ENCODE measurements at regions not wholly inside any gene's neighbourhood (a gene's known extent, or its start where the extent isn't known, plus 50 kb on each side); places are given as distances from the start of the nearest gene placed in this dataset.
"Not testable (repeated sequence)": the region's sequence is repeated elsewhere in the genome, so short reads cannot be mapped to it uniquely, and the experiment has no call there.

- Histone ChIP-seq H2BK5ac (ENCODE audit: low read depth, low read length, poor library complexity) (no peak overlapping the region), H3K36me3 (ENCODE audit: control insufficient read depth in 1 of 2, insufficient read depth in 2 of 2, low read length in 2 of 2) (no peaks in the 10 kb centered on the region), H3K79me1 (ENCODE audit: low read length) (no peaks in the 10 kb centered on the region), H4K12ac (ENCODE audit: low read depth, low read length) (no peak overlapping the region), H2BK12ac (ENCODE audit: low read length) (no peak overlapping the region), H2BK120ac (ENCODE audit: insufficient read depth, low read length, poor library complexity) (no peak overlapping the region), H3K9ac (ENCODE audit: low read length) (no peak overlapping the region), H3K4me1 (ENCODE audit: control insufficient read depth in 1 of 2, insufficient read depth in 2 of 2, low read length in 2 of 2) (peaks cover 0 to 2% of the 10 kb centered on the region in 2 experiments), H3K4me3 (ENCODE audit: low read depth, low read length) (no peak overlapping the region), H3K14ac (ENCODE audit: low read length) (no peak overlapping the region), H2AFZ (ENCODE audit: insufficient read depth, low read length, poor library complexity) (no peak overlapping the region), H3K27ac (ENCODE audit: low read depth, low read length) (no peak overlapping the region), H3K4me2 (ENCODE audit: low read length) (no peak overlapping the region), H3K27me3 (ENCODE audit: insufficient read depth, low read length) (no peaks in the 10 kb centered on the region), H3K9me3 (ENCODE audit: insufficient read depth, low read depth, low read length) (no peaks in the 10 kb centered on the region), H4K91ac (ENCODE audit: low read depth, low read length) (no peak overlapping the region), H3K18ac (ENCODE audit: low read length) (no peak overlapping the region), H3K4ac (ENCODE audit: low read depth, low read length) (no peak overlapping the region), H4K8ac (ENCODE audit: low read depth, low read length) (no peak overlapping the region), H2AK5ac (ENCODE audit: low read length) (no peak overlapping the region), H3K23ac (ENCODE audit: low read length) (no peak overlapping the region), H3K79me2 (ENCODE audit: control insufficient read depth, insufficient read depth, low read length, poor library complexity) (no peaks in the 10 kb centered on the region)
- no peak for DNase-seq
- WGBS (ENCODE audit: extremely low coverage, insufficient coverage, insufficient read length): no CpG with 5 or more reads among the region's 1 CpG
Measured at GRCh38 chr4:26255989-26256388, 64.8 kb upstream of the RBPJ start.

GRCh38 chr4:26257444-26257843, 63.4 kb upstream of the RBPJ start:
- not testable (repeated sequence) for H3K14ac ChIP-seq (ENCODE audit: low read length); H3K4me2 ChIP-seq (ENCODE audit: low read length); H4K12ac ChIP-seq (ENCODE audit: low read depth, low read length); H3K9ac ChIP-seq (ENCODE audit: low read length); H3K27me3 ChIP-seq (ENCODE audit: insufficient read depth, low read length); H3K79me1 ChIP-seq (ENCODE audit: low read length); H4K91ac ChIP-seq (ENCODE audit: low read depth, low read length); H3K18ac ChIP-seq (ENCODE audit: low read length); H3K4me1 ChIP-seq (ENCODE audit: control insufficient read depth in 1 of 2, insufficient read depth in 2 of 2, low read length in 2 of 2); H3K79me2 ChIP-seq (ENCODE audit: control insufficient read depth, insufficient read depth, low read length, poor library complexity); H2AFZ ChIP-seq (ENCODE audit: insufficient read depth, low read length, poor library complexity); H3K27ac ChIP-seq (ENCODE audit: low read depth, low read length); DNase-seq; H2BK5ac ChIP-seq (ENCODE audit: low read depth, low read length, poor library complexity); H3K4me3 ChIP-seq (ENCODE audit: low read depth, low read length); H4K8ac ChIP-seq (ENCODE audit: low read depth, low read length); H3K4ac ChIP-seq (ENCODE audit: low read depth, low read length); H3K9me3 ChIP-seq (ENCODE audit: insufficient read depth, low read depth, low read length); H3K23ac ChIP-seq (ENCODE audit: low read length); H2BK12ac ChIP-seq (ENCODE audit: low read length); H2BK120ac ChIP-seq (ENCODE audit: insufficient read depth, low read length, poor library complexity); H3K36me3 ChIP-seq (ENCODE audit: control insufficient read depth in 1 of 2, insufficient read depth in 2 of 2, low read length in 2 of 2); H2AK5ac ChIP-seq (ENCODE audit: low read length)
- WGBS (ENCODE audit: extremely low coverage, insufficient coverage, insufficient read length): no CpG with 5 or more reads among the region's 2 CpGs

- H3K27ac ChIP-seq (ENCODE audit: low read depth, low read length): no peak overlapping the region
- H3K4me1 ChIP-seq (ENCODE audit: control insufficient read depth in 1 of 2, insufficient read depth in 2 of 2, low read length in 2 of 2): no peaks in the 10 kb centered on the region
- H3K23ac ChIP-seq (ENCODE audit: low read length): no peak overlapping the region
- no peak overlapping the region for H4K91ac ChIP-seq (ENCODE audit: low read depth, low read length)
- no peaks in the 10 kb centered on the region for H3K79me1 ChIP-seq (ENCODE audit: low read length)
- H2BK120ac ChIP-seq (ENCODE audit: insufficient read depth, low read length, poor library complexity): no peak overlapping the region
- no peak overlapping the region for H2BK12ac ChIP-seq (ENCODE audit: low read length)
- H3K36me3 ChIP-seq (ENCODE audit: control insufficient read depth in 1 of 2, insufficient read depth in 2 of 2, low read length in 2 of 2): no peaks in the 10 kb centered on the region
- no peak overlapping the region for H3K4me3 ChIP-seq (ENCODE audit: low read depth, low read length)
- H3K18ac ChIP-seq (ENCODE audit: low read length): no peak overlapping the region
- no peak overlapping the region for H4K12ac ChIP-seq (ENCODE audit: low read depth, low read length)
- no peaks in the 10 kb centered on the region for H3K27me3 ChIP-seq (ENCODE audit: insufficient read depth, low read length)
- no peak overlapping the region for H2BK5ac ChIP-seq (ENCODE audit: low read depth, low read length, poor library complexity)
- no peak overlapping the region for H2AFZ ChIP-seq (ENCODE audit: insufficient read depth, low read length, poor library complexity)
- no peak overlapping the region for H3K4me2 ChIP-seq (ENCODE audit: low read length)
- H4K8ac ChIP-seq (ENCODE audit: low read depth, low read length): no peak overlapping the region
- no peak overlapping the region for H3K14ac ChIP-seq (ENCODE audit: low read length)
- H3K9me3 ChIP-seq (ENCODE audit: insufficient read depth, low read depth, low read length): peaks cover 2% of the 10 kb centered on the region
- H3K4ac ChIP-seq (ENCODE audit: low read depth, low read length): no peak overlapping the region
- WGBS (ENCODE audit: extremely low coverage, insufficient coverage, insufficient read length): no CpG with 5 or more reads among the region's 2 CpGs
- H2AK5ac ChIP-seq (ENCODE audit: low read length): no peak overlapping the region
- H3K79me2 ChIP-seq (ENCODE audit: control insufficient read depth, insufficient read depth, low read length, poor library complexity): no peaks in the 10 kb centered on the region
- H3K9ac ChIP-seq (ENCODE audit: low read length): no peak overlapping the region
- no peak for DNase-seq
Measured at GRCh38 chr4:26257850-26258249, 63.0 kb upstream of the RBPJ start.

- Histone ChIP-seq H3K9me3 (ENCODE audit: insufficient read depth, low read depth, low read length) (peaks cover 2% of the 10 kb centered on the region), H3K4me2 (ENCODE audit: low read length) (no peak overlapping the region), H2AFZ (ENCODE audit: insufficient read depth, low read length, poor library complexity) (no peak overlapping the region), H3K4me1 (ENCODE audit: control insufficient read depth in 1 of 2, insufficient read depth in 2 of 2, low read length in 2 of 2) (no peaks in the 10 kb centered on the region), H3K14ac (ENCODE audit: low read length) (no peak overlapping the region), H3K27ac (ENCODE audit: low read depth, low read length) (no peak overlapping the region), H3K18ac (ENCODE audit: low read length) (no peak overlapping the region), H3K4ac (ENCODE audit: low read depth, low read length) (no peak overlapping the region), H2BK5ac (ENCODE audit: low read depth, low read length, poor library complexity) (no peak overlapping the region), H3K79me2 (ENCODE audit: control insufficient read depth, insufficient read depth, low read length, poor library complexity) (no peaks in the 10 kb centered on the region), H3K4me3 (ENCODE audit: low read depth, low read length) (no peak overlapping the region), H3K9ac (ENCODE audit: low read length) (no peak overlapping the region), H4K12ac (ENCODE audit: low read depth, low read length) (no peak overlapping the region), H3K79me1 (ENCODE audit: low read length) (no peaks in the 10 kb centered on the region), H4K91ac (ENCODE audit: low read depth, low read length) (no peak overlapping the region), H3K27me3 (ENCODE audit: insufficient read depth, low read length) (no peaks in the 10 kb centered on the region), H3K23ac (ENCODE audit: low read length) (no peak overlapping the region), H2AK5ac (ENCODE audit: low read length) (no peak overlapping the region), H2BK120ac (ENCODE audit: insufficient read depth, low read length, poor library complexity) (no peak overlapping the region), H3K36me3 (ENCODE audit: control insufficient read depth in 1 of 2, insufficient read depth in 2 of 2, low read length in 2 of 2) (no peaks in the 10 kb centered on the region), H4K8ac (ENCODE audit: low read depth, low read length) (no peak overlapping the region), H2BK12ac (ENCODE audit: low read length) (no peak overlapping the region)
- DNase-seq: no peak
- WGBS (ENCODE audit: extremely low coverage, insufficient coverage, insufficient read length): no CpG with 5 or more reads among the region's 2 CpGs
Measured at GRCh38 chr4:26260571-26260970, 60.2 kb upstream of the RBPJ start.
